IMR-90 (cell line): ENCODE measurements at regions not wholly inside any gene's neighbourhood (a gene's known extent, or its start where the extent isn't known, plus 50 kb on each side); places are given as distances from the start of the nearest gene placed in this dataset.

Source experiments
- ATAC-seq: fragments of 200-7000 bp; cut with Tn5 transposase; 2 replicates; pipeline ENCODE4 v1.9.1; 2020; ENCODE audit warnings: low read depth, mild to moderate bottlenecking, moderate library complexity
- BruUV-seq: library from RNA; stranded (reverse); fragments of 400-500 nt; replicated peaks from 2 replicates; lab custom pipeline; 2021; lab: Mats Ljungman, UMichigan
- CTCF ChIA-PET: fragments of 300-600 bp; formaldehyde crosslinking; extraction: SDS; loops from one replicate; lab custom pipeline; 2021; ENCODE audit warnings: antibody characterized with exemption; lab: Yijun Ruan, JAX
- POLR2A ChIA-PET: fragments of 300-600 bp; sonication (Branson Sonifier 250); formaldehyde crosslinking; loops from one replicate; lab custom pipeline; 2022; ENCODE audit warnings: antibody characterized with exemption; ENCODE audit not compliant: unreplicated experiment; lab: Charles Lee
- DNase-seq: peaks from one replicate; pipeline ENCODE4 v3.0.0; 2013
- H2AFZ ChIP-seq: replicated peaks from 2 replicates; pipeline ENCODE3; 2013; ENCODE audit warnings: low read length, mild to moderate bottlenecking; ENCODE audit not compliant: poor library complexity
- H2AK5ac ChIP-seq: 2 replicates; pipeline ENCODE4 v1.6.1; 2013; ENCODE audit warnings: low read depth, low read length, inconsistent platforms
- H2AK9ac ChIP-seq: replicated peaks from 2 replicates; pipeline ENCODE3; 2013; ENCODE audit warnings: mild to moderate bottlenecking, low read depth, low read length, moderate library complexity; ENCODE audit not compliant: poor library complexity
- H2BK120ac ChIP-seq: 2 replicates; pipeline ENCODE4 v1.6.1; 2013; ENCODE audit warnings: low read depth, low read length, inconsistent platforms
- H2BK15ac ChIP-seq: 3 replicates; pipeline ENCODE4 v1.6.1; 2013; ENCODE audit warnings: low read depth, low read length, inconsistent platforms
- H2BK20ac ChIP-seq: 2 replicates; pipeline ENCODE4 v1.6.1; 2013; ENCODE audit warnings: low read depth, mild to moderate bottlenecking, inconsistent platforms, low read length, moderate library complexity
- H2BK5ac ChIP-seq: 2 replicates; pipeline ENCODE4 v1.6.1; 2013; ENCODE audit warnings: mild to moderate bottlenecking, low read depth, low read length, inconsistent platforms; ENCODE audit not compliant: poor library complexity, severe bottlenecking
- H3K14ac ChIP-seq: replicated peaks from 2 replicates; pipeline ENCODE4 v1.6.1; 2013; ENCODE audit warnings: low read depth, low read length, inconsistent platforms
- H3K18ac ChIP-seq: 2 replicates; pipeline ENCODE4 v1.6.1; 2013; ENCODE audit warnings: low read depth, low read length, control low read depth
- H3K23ac ChIP-seq: 2 replicates; pipeline ENCODE4 v1.6.1; 2013; ENCODE audit warnings: low read depth, low read length, inconsistent platforms
- H3K27ac ChIP-seq: 2 replicates; pipeline ENCODE4 v1.5.1; 2013; ENCODE audit warnings: mild to moderate bottlenecking, control low read depth, low read length; ENCODE audit not compliant: insufficient read depth
- H3K27me3 ChIP-seq: 2 replicates; pipeline ENCODE4 v1.6.1; 2013; ENCODE audit warnings: low read length; ENCODE audit not compliant: control insufficient read depth, insufficient read depth
- H3K36me3 ChIP-seq: 2 replicates; pipeline ENCODE4 v1.6.1; 2013; ENCODE audit warnings: low read length, mixed read lengths; ENCODE audit not compliant: control insufficient read depth, insufficient read depth
- H3K4ac ChIP-seq: 2 replicates; pipeline ENCODE4 v1.6.1; 2013; ENCODE audit warnings: low read depth, low read length, inconsistent platforms
- H3K4me1 ChIP-seq: 2 replicates; pipeline ENCODE4 v1.6.1; 2013; ENCODE audit warnings: low read length, mixed read lengths; ENCODE audit not compliant: control insufficient read depth, insufficient read depth
- H3K4me2 ChIP-seq: 2 replicates; pipeline ENCODE4 v1.6.1; 2013; ENCODE audit warnings: low read depth, mild to moderate bottlenecking, control low read depth, low read length, moderate library complexity
- H3K4me3 ChIP-seq: 2 replicates; pipeline ENCODE4 v1.5.1; 2013; ENCODE audit warnings: low read depth, mild to moderate bottlenecking, control low read depth, low read length, moderate library complexity; ENCODE audit not compliant: insufficient read depth
- H3K56ac ChIP-seq: 2 replicates; pipeline ENCODE4 v1.6.1; 2013; ENCODE audit warnings: low read length, inconsistent platforms; ENCODE audit not compliant: insufficient read depth; ENCODE audit errors: extremely low read depth
- H3K79me1 ChIP-seq, 2 experiments: 2 replicates each; pipeline ENCODE4 v1.6.1; 2013; ENCODE audit warnings: low read length in 2 of 2, inconsistent platforms in 1 of 2, low read depth in 1 of 2
- H3K9ac ChIP-seq: 2 replicates; pipeline ENCODE4 v1.6.1; 2013; ENCODE audit warnings: low read depth, low read length, control low read depth
- H3K9me1 ChIP-seq: 2 replicates; pipeline ENCODE4 v1.6.1; 2013; ENCODE audit warnings: low read length, inconsistent platforms; ENCODE audit not compliant: insufficient read depth
- H3K9me3 ChIP-seq: 2 replicates; pipeline ENCODE4 v1.6.1; 2013; ENCODE audit warnings: low read length; ENCODE audit not compliant: control insufficient read depth, insufficient read depth
- H4K20me1 ChIP-seq: 2 replicates; pipeline ENCODE4 v1.6.1; 2013; ENCODE audit warnings: low read length, inconsistent platforms; ENCODE audit not compliant: insufficient read depth
- H4K5ac ChIP-seq: 2 replicates; pipeline ENCODE4 v1.6.1; 2013; ENCODE audit warnings: mild to moderate bottlenecking, low read depth, low read length, control low read depth
- H4K8ac ChIP-seq, 2 experiments: 2 replicates each; pipeline ENCODE4 v1.6.1; 2013; ENCODE audit warnings: low read depth in 2 of 2, low read length in 2 of 2, control low read depth in 1 of 2, inconsistent platforms in 1 of 2
- H4K91ac ChIP-seq: 2 replicates; pipeline ENCODE4 v1.6.1; 2013; ENCODE audit warnings: low read depth, low read length, inconsistent platforms; ENCODE audit not compliant: insufficient read depth
- BHLHE40 ChIP-seq: fragments of 150-350 bp; IDR thresholded peaks from 2 replicates; pipeline ENCODE4 v1.6.1; 2016; ENCODE audit warnings: mild to moderate bottlenecking, low read depth, low read length
- FOS ChIP-seq: fragments of 150-350 bp; IDR thresholded peaks from 2 replicates; pipeline ENCODE4 v1.6.1; 2016; ENCODE audit warnings: low read depth, low read length
- MXI1 ChIP-seq: IDR thresholded peaks from 2 replicates; pipeline ENCODE4 v1.6.1; 2012; ENCODE audit warnings: low read depth, mild to moderate bottlenecking, low read length, moderate library complexity, borderline replicate concordance
- RFX5 ChIP-seq: IDR thresholded peaks from 2 replicates; pipeline ENCODE4 v1.8.0; 2012; ENCODE audit warnings: low read depth, mild to moderate bottlenecking, low read length, moderate library complexity
- SMC3 ChIP-seq: fragments of 150-350 bp; IDR thresholded peaks from 2 replicates; pipeline ENCODE4 v1.6.1; 2016; ENCODE audit warnings: low read depth, mild to moderate bottlenecking, antibody characterized with exemption, low read length, moderate library complexity
- WGBS, 2 experiments: methylation state at CpG; one replicate each; pipeline versions ENCODE4 v1.1.5 to v1.1.7; 2013; ENCODE audit warnings: missing lambda C conversion rate in 2 of 2; ENCODE audit not compliant: insufficient read length in 1 of 2; ENCODE audit errors: extremely low coverage in 2 of 2; 5-methylcytosine and 5-hydroxymethylcytosine counted together
- dilution Hi-C: fragments of 300-500 bp; cut with HindIII; formaldehyde crosslinking; loops from one replicate; pipeline ENCODE4 v1.14.3; 2018; ENCODE audit warnings: low sequenced_read_pairs; ENCODE audit not compliant: unreplicated experiment
- in situ Hi-C: fragments of 300-500 bp; cut with MboI; formaldehyde crosslinking; loops from 3 replicates; pipeline ENCODE4 v1.14.3; 2019; ENCODE audit warnings: low sequenced_read_pairs, inconsistent platforms, mixed read lengths
- intact Hi-C: fragments of 100-400 bp; cut with micrococcal nuclease; formaldehyde crosslinking; loops from 2 replicates; pipeline ENCODE4 v1.10.0; 2022

- Histone ChIP-seq H4K91ac (no peak overlapping the region), H3K9me1 (no peaks in the 10 kb centered on the region), H3K56ac (no peak overlapping the region), H2AFZ (no peak overlapping the region), H3K23ac (no peak overlapping the region), H3K4me1 (no peaks in the 10 kb centered on the region), H3K9ac (no peak overlapping the region), H2AK9ac (no peak overlapping the region), H2AK5ac (no peak overlapping the region), H2BK5ac (no peak overlapping the region), H4K5ac (no peak overlapping the region), H2BK15ac (no peak overlapping the region), H3K27me3 (no peaks in the 10 kb centered on the region), H4K8ac (no peak overlapping the region), H3K18ac (no peak overlapping the region), H3K14ac (no peak overlapping the region), H3K9me3 (no peaks in the 10 kb centered on the region), H3K4me3 (no peak overlapping the region), H3K4ac (no peak overlapping the region), H3K79me1 (no peaks in the 10 kb centered on the region), H2BK20ac (no peak overlapping the region), H4K20me1 (no peaks in the 10 kb centered on the region), H3K4me2 (no peak overlapping the region), H3K27ac (no peak overlapping the region), H2BK120ac (no peak overlapping the region), H3K36me3 (no peaks in the 10 kb centered on the region)
- dilution Hi-C loops (no loop called here), intact Hi-C loops (no loop called here), in situ Hi-C loops (no loop called here)
- DNase-seq (no peak), ATAC-seq (no peak)
- TF ChIP-seq MXI1: no peak
- TF ChIP-seq SMC3: no peak
- no peak for TF ChIP-seq RFX5
- TF ChIP-seq FOS: no peak
- no peak for TF ChIP-seq BHLHE40
- POLR2A ChIA-PET: no interaction called here
- WGBS, 2 experiments: no CpG with 5 or more reads among the region's 3 CpGs
- no TSS peak for BruUV-seq
- CTCF ChIA-PET: no interaction called here
Measured at GRCh38 chr1:30137001-30137400, 586.4 kb downstream of the MATN1 start.
